ENCODE measurements at regions not wholly inside any gene's neighbourhood (a gene's known extent, or its start where the extent isn't known, plus 50 kb on each side); places are given as distances from the start of the nearest gene placed in this dataset.

DNA sequence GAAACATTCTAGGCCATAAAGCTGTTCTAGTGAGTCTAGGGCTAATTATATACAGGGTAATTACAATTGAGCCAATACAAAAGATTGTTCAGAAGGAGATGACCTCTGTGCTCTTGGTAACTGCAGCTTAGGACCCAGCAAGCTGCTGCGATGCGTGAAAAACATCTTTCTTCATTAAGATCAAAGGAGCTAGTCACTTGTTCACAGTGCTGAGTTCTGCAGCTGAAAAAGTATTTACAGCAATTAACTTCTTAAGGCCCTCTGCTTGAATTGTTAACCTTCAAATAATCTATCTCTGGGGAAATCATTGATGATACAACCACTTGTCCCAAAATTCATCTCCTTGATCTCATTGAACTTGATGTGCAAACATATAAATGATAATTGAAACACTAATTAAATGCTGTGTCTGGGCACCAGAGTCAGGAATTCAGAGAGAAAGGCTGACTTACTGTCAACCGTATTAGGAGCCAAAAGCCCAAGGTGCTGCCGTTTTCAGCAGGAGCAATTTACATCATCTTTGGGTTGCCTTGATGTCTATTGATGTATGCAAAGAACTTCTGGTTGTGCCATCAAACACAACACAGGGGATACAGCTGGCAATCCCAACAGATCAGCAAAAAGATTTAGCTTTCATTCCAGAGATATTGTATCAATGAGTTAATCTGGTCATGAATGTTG, 213.0 kb downstream of the NECTIN3 start:
- Histone ChIP-seq H3K23me2 (ENCODE audit: insufficient read length, low read depth, low read length, poor library complexity, severe bottlenecking) (no peaks in the 10 kb centered on the region), H3K56ac (ENCODE audit: insufficient read length, low read depth, low read length) (no peak overlapping the region), H3K79me1 (ENCODE audit: insufficient read depth, low read depth, low read length, poor library complexity, severe bottlenecking) (no peaks in the 10 kb centered on the region), H2BK12ac (ENCODE audit: insufficient read length, low read depth, low read length) (no peak overlapping the region), H3K14ac (ENCODE audit: insufficient read depth, low read length) (no peak overlapping the region), H2BK5ac (ENCODE audit: insufficient read length, low read length) (no peak overlapping the region), H4K20me1 (ENCODE audit: control insufficient read depth, insufficient read depth, insufficient read length) (no peaks in the 10 kb centered on the region), H4K91ac (ENCODE audit: insufficient read length, low read depth, low read length) (no peak overlapping the region), H3K27me3 (ENCODE audit: insufficient read depth, low read length) (no peaks in the 10 kb centered on the region), H3K4me2 (ENCODE audit: insufficient read depth, insufficient read length, low read length) (no peak overlapping the region), H3K4me1 (ENCODE audit: insufficient read depth, low read length) (no peaks in the 10 kb centered on the region), H3K4ac (ENCODE audit: low read depth, low read length) (no peak overlapping the region), H3K9me3 (ENCODE audit: control insufficient read depth, low read depth, low read length) (no peaks in the 10 kb centered on the region), H2BK120ac (ENCODE audit: low read depth, low read length, poor library complexity, severe bottlenecking) (no peak overlapping the region), H3K79me2 (ENCODE audit: insufficient read depth, low read length) (no peaks in the 10 kb centered on the region), H3K23ac (ENCODE audit: insufficient read length, low read depth, low read length) (no peak overlapping the region), H2AFZ (ENCODE audit: low read length) (no peak overlapping the region), H3K27ac (ENCODE audit: insufficient read length, low read depth, low read length) (no peak overlapping the region), H3K9ac (ENCODE audit: extremely low read depth, insufficient read length, low read length) (no peak overlapping the region), H4K5ac (ENCODE audit: insufficient read length, low read depth, low read length) (no peak overlapping the region), H3K18ac (ENCODE audit: insufficient read length, low read depth, low read length) (no peak overlapping the region), H3T11ph (ENCODE audit: low read length) (no peak overlapping the region), H4K8ac (replicated peaks; ENCODE audit: insufficient read length, low read depth, low read length) (no peak overlapping the region), H2BK20ac (ENCODE audit: low read depth, low read length, poor library complexity, severe bottlenecking) (no peak overlapping the region), H2AK5ac (ENCODE audit: insufficient read length, low read length) (no peak overlapping the region), H2BK15ac (ENCODE audit: low read depth, low read length) (no peak overlapping the region)
- DNase-seq: no peak
- no peaks in the 10 kb centered on the region; a peak in 1 of 7 replicates for H3K36me3 Mint-ChIP-seq (ENCODE audit: insufficient read depth in 1 of 3, low read depth in 3 of 3)
- no peaks in the 10 kb centered on the region for H3K9me3 Mint-ChIP-seq
- H3K4me1 Mint-ChIP-seq: no peaks in the 10 kb centered on the region
- no peak overlapping the region for H3K27ac Mint-ChIP-seq
- TF ChIP-seq, protein P1, sequence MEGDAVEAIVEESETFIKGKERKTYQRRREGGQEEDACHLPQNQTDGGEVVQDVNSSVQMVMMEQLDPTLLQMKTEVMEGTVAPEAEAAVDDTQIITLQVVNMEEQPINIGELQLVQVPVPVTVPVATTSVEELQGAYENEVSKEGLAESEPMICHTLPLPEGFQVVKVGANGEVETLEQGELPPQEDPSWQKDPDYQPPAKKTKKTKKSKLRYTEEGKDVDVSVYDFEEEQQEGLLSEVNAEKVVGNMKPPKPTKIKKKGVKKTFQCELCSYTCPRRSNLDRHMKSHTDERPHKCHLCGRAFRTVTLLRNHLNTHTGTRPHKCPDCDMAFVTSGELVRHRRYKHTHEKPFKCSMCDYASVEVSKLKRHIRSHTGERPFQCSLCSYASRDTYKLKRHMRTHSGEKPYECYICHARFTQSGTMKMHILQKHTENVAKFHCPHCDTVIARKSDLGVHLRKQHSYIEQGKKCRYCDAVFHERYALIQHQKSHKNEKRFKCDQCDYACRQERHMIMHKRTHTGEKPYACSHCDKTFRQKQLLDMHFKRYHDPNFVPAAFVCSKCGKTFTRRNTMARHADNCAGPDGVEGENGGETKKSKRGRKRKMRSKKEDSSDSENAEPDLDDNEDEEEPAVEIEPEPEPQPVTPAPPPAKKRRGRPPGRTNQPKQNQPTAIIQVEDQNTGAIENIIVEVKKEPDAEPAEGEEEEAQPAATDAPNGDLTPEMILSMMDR (conservative IDR thresholded peaks at IDR 0.05): no peak
- H3K27me3 Mint-ChIP-seq (ENCODE audit: low read depth): no peaks in the 10 kb centered on the region
- no CpG with 5 or more reads among the region's 4 CpGs for WGBS (ENCODE audit: extremely low coverage, insufficient read length, low lambda C conversion rate)
- H3K4me3 Mint-ChIP-seq: no peak overlapping the region
